HK-2 (cell line): ENCODE measurements at regions not wholly inside any gene's neighbourhood (a gene's known extent, or its start where the extent isn't known, plus 50 kb on each side); places are given as distances from the start of the nearest gene placed in this dataset.

Experiments used
- DNase-seq: peaks from one replicate; pipeline ENCODE4 v3.0.0-alpha.2; 2018; ENCODE audit not compliant: unreplicated experiment

GRCh38 chr17:33640629-33641028 is 347.5 kb upstream of the ASIC2 start:
- no peak for DNase-seq

- DNase-seq: no peak
These were observed 348.9 kb upstream of the ASIC2 start for GRCh38 chr17:33642002-33642401.

GRCh38 chr17:33647956-33648355 is 354.9 kb upstream of the ASIC2 start:
- peak; percentile 4 for DNase-seq

- no peak for DNase-seq
These were observed 357.2 kb upstream of the ASIC2 start for GRCh38 chr17:33650304-33650703.

- no peak for DNase-seq
These were observed 358.6 kb upstream of the ASIC2 start for GRCh38 chr17:33651686-33652085.

- DNase-seq: no peak
These were observed 359.8 kb upstream of the ASIC2 start for GRCh38 chr17:33652731-33653398.

- DNase-seq: no peak
These were observed 360.3 kb upstream of the ASIC2 start for GRCh38 chr17:33653399-33653788.

- DNase-seq: no peak
These were observed 364.1 kb upstream of the ASIC2 start for GRCh38 chr17:33657181-33657580.

- DNase-seq: no peak
These were observed 368.9 kb upstream of the ASIC2 start for GRCh38 chr17:33661975-33662374.

- no peak for DNase-seq
These were observed 371.2 kb upstream of the ASIC2 start for GRCh38 chr17:33664116-33664840.

- DNase-seq: no peak
These were observed 374.0 kb upstream of the ASIC2 start for GRCh38 chr17:33667052-33667509.

- no peak for DNase-seq
These were observed 374.6 kb upstream of the ASIC2 start for GRCh38 chr17:33667671-33668070.

- no peak for DNase-seq
These were observed 375.4 kb upstream of the ASIC2 start for GRCh38 chr17:33668516-33668915.

GRCh38 chr17:33671491-33671890 is 378.4 kb upstream of the ASIC2 start:
- DNase-seq: no peak

GRCh38 chr17:33674685-33675084 is 381.6 kb upstream of the ASIC2 start:
- peak; percentile 30 for DNase-seq

GRCh38 chr17:33676444-33676843 is 383.3 kb upstream of the ASIC2 start:
- no peak for DNase-seq

- DNase-seq: no peak
These were observed 386.5 kb upstream of the ASIC2 start for GRCh38 chr17:33679595-33679994.

- no peak for DNase-seq
These were observed 387.4 kb upstream of the ASIC2 start for GRCh38 chr17:33680472-33680871.

GRCh38 chr17:33682599-33682998 is 389.5 kb upstream of the ASIC2 start:
- DNase-seq: no peak

GRCh38 chr17:33684735-33685134 is 391.6 kb upstream of the ASIC2 start:
- DNase-seq: no peak

GRCh38 chr17:33686171-33686570 is 393.1 kb upstream of the ASIC2 start:
- DNase-seq: peak; percentile 15

GRCh38 chr17:33687831-33688230 is 394.7 kb upstream of the ASIC2 start:
- DNase-seq: no peak

- no peak for DNase-seq
These were observed 395.7 kb upstream of the ASIC2 start for GRCh38 chr17:33688771-33689170.
